Smooth muscle cell (in vitro differentiated cells): ENCODE measurements at regions not wholly inside any gene's neighbourhood (a gene's known extent, or its start where the extent isn't known, plus 50 kb on each side); places are given as distances from the start of the nearest gene placed in this dataset.

Source experiments
- DNase-seq: peaks from one replicate; lab custom pipeline; 2025; ENCODE audit not compliant: unreplicated experiment; lab: John Stamatoyannopoulos, UW
- H2AFZ ChIP-seq: fragments of 200-600 bp; sonication (generic); 2 replicates; pipeline ENCODE4 v1.6.0; 2016; ENCODE audit warnings: antibody characterized with exemption, low read depth, mild to moderate bottlenecking
- H3F3A ChIP-seq: fragments of 200-600 bp; sonication (generic); 2 replicates; pipeline ENCODE4 v1.6.0; 2017; ENCODE audit warnings: antibody characterized with exemption, low read depth
- H3K27ac ChIP-seq: fragments of 200-600 bp; sonication (generic); 2 replicates; pipeline ENCODE4 v1.5.1; 2016; ENCODE audit warnings: low read depth, mild to moderate bottlenecking
- H3K27me3 ChIP-seq: fragments of 200-600 bp; sonication (generic); 2 replicates; pipeline ENCODE4 v1.6.1; 2016; ENCODE audit warnings: low read depth, mild to moderate bottlenecking
- H3K36me3 ChIP-seq: fragments of 200-600 bp; sonication (generic); 2 replicates; pipeline ENCODE4 v1.5.1; 2016; ENCODE audit warnings: low read depth
- H3K4me1 ChIP-seq: fragments of 200-600 bp; sonication (generic); 2 replicates; pipeline ENCODE4 v1.5.1; 2016; ENCODE audit warnings: low read depth
- H3K4me2 ChIP-seq: fragments of 200-600 bp; sonication (generic); 2 replicates; pipeline ENCODE4 v1.6.0; 2016; ENCODE audit warnings: mild to moderate bottlenecking
- H3K4me3 ChIP-seq: fragments of 200-600 bp; sonication (generic); 2 replicates; pipeline ENCODE4 v1.5.1; 2016; ENCODE audit warnings: mild to moderate bottlenecking
- H3K79me2 ChIP-seq: fragments of 200-600 bp; sonication (generic); 2 replicates; pipeline ENCODE4 v1.6.0; 2016; ENCODE audit warnings: low read depth, mild to moderate bottlenecking
- H3K9ac ChIP-seq: fragments of 200-600 bp; sonication (generic); 2 replicates; pipeline ENCODE4 v1.6.0; 2016; ENCODE audit warnings: low read depth
- H3K9me3 ChIP-seq: fragments of 200-600 bp; sonication (generic); replicated peaks from 2 replicates; pipeline ENCODE4 v1.5.1; 2016; ENCODE audit warnings: low read depth
- H4K20me1 ChIP-seq: fragments of 200-600 bp; sonication (generic); 2 replicates; pipeline ENCODE4 v1.6.0; 2016; ENCODE audit warnings: low read depth
- CTCF ChIP-seq: fragments of 200-600 bp; sonication (generic); IDR thresholded peaks from 2 replicates; pipeline ENCODE4 v1.5.1; 2017; ENCODE audit warnings: borderline replicate concordance, mild to moderate bottlenecking, antibody characterized with exemption; ENCODE audit not compliant: insufficient read depth, poor library complexity, severe bottlenecking
- WGBS: methylation state at CpG from one replicate; pipeline ENCODE4 v1.1.7; 2016; ENCODE audit warnings: low lambda C conversion rate; 5-methylcytosine and 5-hydroxymethylcytosine counted together

- DNase-seq, result no peak
- Histone ChIP-seq H3K4me3 (no peak overlapping the region), H3K9ac (no peak overlapping the region), H3K4me1 (peaks cover 25% of the 10 kb centered on the region), H3K4me2 (peak overlapping the region; percentile 47), H3K9me3 (no peaks in the 10 kb centered on the region), H2AFZ (peak overlapping the region; percentile 49), H4K20me1 (no peaks in the 10 kb centered on the region), H3K36me3 (no peaks in the 10 kb centered on the region), H3F3A (peaks cover 13% of the 10 kb centered on the region), H3K27ac (peak overlapping the region; percentile 77), H3K27me3 (no peaks in the 10 kb centered on the region), H3K79me2 (no peaks in the 10 kb centered on the region)
- WGBS, result 43% methylated on average over 4 of the region's 4 CpGs
- TF ChIP-seq CTCF, result no peak
Observed at GRCh38 chr6:22024973-22025467, 271.8 kb downstream of the PRL start.

- H3K4me1 ChIP-seq, result peaks cover 25% of the 10 kb centered on the region
- H3F3A ChIP-seq, result peaks cover 15% of the 10 kb centered on the region
- peak overlapping the region; percentile 77 for H3K27ac ChIP-seq
- H3K79me2 ChIP-seq, result no peaks in the 10 kb centered on the region
- peak overlapping the region; percentile 49 for H2AFZ ChIP-seq
- no peaks in the 10 kb centered on the region for H3K9me3 ChIP-seq
- no peaks in the 10 kb centered on the region for H4K20me1 ChIP-seq
- H3K4me3 ChIP-seq, result no peak overlapping the region
- H3K27me3 ChIP-seq, result no peaks in the 10 kb centered on the region
- WGBS, result 6% methylated on average over 9 of the region's 9 CpGs
- DNase-seq, result no peak
- no peak for TF ChIP-seq CTCF
- no peak overlapping the region for H3K9ac ChIP-seq
- no peaks in the 10 kb centered on the region for H3K36me3 ChIP-seq
- peak overlapping the region; percentile 47 for H3K4me2 ChIP-seq
Observed at GRCh38 chr6:22025468-22026163, 271.2 kb downstream of the PRL start.

- Histone ChIP-seq H3K36me3 (no peaks in the 10 kb centered on the region), H3K9ac (no peak overlapping the region), H3F3A (peaks cover 15% of the 10 kb centered on the region), H2AFZ (peak overlapping the region; percentile 49), H3K27ac (peak overlapping the region; percentile 77), H3K79me2 (no peaks in the 10 kb centered on the region), H3K4me3 (no peak overlapping the region), H3K27me3 (no peaks in the 10 kb centered on the region), H3K4me1 (peaks cover 25% of the 10 kb centered on the region), H4K20me1 (no peaks in the 10 kb centered on the region), H3K9me3 (no peaks in the 10 kb centered on the region), H3K4me2 (peak overlapping the region; percentile 47)
- 81% methylated on average over 5 of the region's 5 CpGs for WGBS
- TF ChIP-seq CTCF, result no peak
- DNase-seq, result no peak
Observed at GRCh38 chr6:22026164-22026678, 270.6 kb downstream of the PRL start.
